Heart right ventricle (tissue), 16 donors: ENCODE measurements at regions not wholly inside any gene's neighbourhood (a gene's known extent, or its start where the extent isn't known, plus 50 kb on each side); places are given as distances from the start of the nearest gene placed in this dataset.
A peak's percentile ranks its signal among the peaks of the same experiment; 100 is the strongest.
"Not testable (repeated sequence)": the region's sequence is repeated elsewhere in the genome, so short reads cannot be mapped to it uniquely, and the experiment has no call there.

Experiments used
- ATAC-seq, 8 donors: fragments of 200-7000 bp; cut with Tn5 transposase; one replicate each; pipeline ENCODE4 v1.9.1; 2020; ENCODE audit warnings: mild to moderate bottlenecking in 8 of 8, moderate library complexity in 8 of 8, moderate number of reproducible peaks in 1 of 8
- DNase-seq, 2 donors: peaks; one replicate each; pipeline ENCODE4 v3.0.0-alpha.2; 2020
- H3K27ac ChIP-seq, 10 donors: fragments of 200-600 bp; sonication (generic) in 2 of 10; one replicate each; pipeline versions ENCODE4 v1.5.0 to v1.8.0; 2020 to 2022; ENCODE audit warnings: mild to moderate bottlenecking in 3 of 10
- H3K27me3 ChIP-seq, 7 donors: fragments of 200-600 bp; one replicate each; pipeline ENCODE4 v1.8.0; 2021 to 2022; ENCODE audit warnings: mild to moderate bottlenecking in 2 of 7
- H3K36me3 ChIP-seq, 9 donors: fragments of 200-600 bp; sonication (generic) in 1 of 9; one replicate each; pipeline versions ENCODE4 v1.5.0 to v1.8.0; 2020 to 2022; ENCODE audit warnings: mild to moderate bottlenecking in 2 of 9
- H3K4me1 ChIP-seq, 9 donors: fragments of 200-600 bp; sonication (generic) in 1 of 9; one replicate each; pipeline versions ENCODE4 v1.5.0 to v1.8.0; 2020 to 2022; ENCODE audit warnings: mild to moderate bottlenecking in 4 of 9
- H3K4me3 ChIP-seq, 10 donors: fragments of 200-600 bp; sonication (generic) in 2 of 10; one replicate each; pipeline versions ENCODE4 v1.5.0 to v1.8.0; 2020 to 2022; ENCODE audit warnings: mild to moderate bottlenecking in 7 of 10, moderate library complexity in 2 of 10
- H3K9me3 ChIP-seq, 11 donors: fragments of 200-600 bp in 10 of 11; sonication (generic) in 2 of 11; one replicate each; pipeline versions ENCODE4 v1.5.0 to v1.8.0; 2013 to 2022; ENCODE audit warnings: mild to moderate bottlenecking in 2 of 11, control low read depth in 1 of 11, moderate library complexity in 1 of 11
- CTCF ChIP-seq, 9 donors: fragments of 200-600 bp; sonication (generic) in 2 of 9; IDR thresholded peaks; one replicate each; pipeline versions ENCODE4 v1.5.0 to v1.8.0; 2021 to 2022; ENCODE audit warnings: antibody characterized with exemption in 9 of 9, mild to moderate bottlenecking in 5 of 9, moderate library complexity in 1 of 9
- WGBS, 2 donors: extraction: QIAGEN DNeasy Blood & Tissue Kit; methylation state at CpG; one replicate each; pipeline ENCODE4 v1.1.7; 2013; ENCODE audit warnings: inconsistent platforms in 1 of 2; 5-methylcytosine and 5-hydroxymethylcytosine counted together
- intact Hi-C, 10 donors: fragments of 100-400 bp; cut with DNase I; formaldehyde crosslinking; loops; one replicate each; pipeline versions ENCODE4 v1.11.1 to v1.14.2; 2022
- donor health status: Arrhythmogenic right ventricular cardiomyopathy.
- donor health status: ischemic (EF 13 %, LVEDD 7.1; RV severe dilation, severe dysfunction).
- donor health status: healthy with polysubstance abuse.
- donor health status: DM: no; HTN: yes; CAD: no.
- donor health status: DM: no; HTN: no; CAD: no.
- donor health status: ischemic (EF 25% LVEDD 6.9; RV normal size, moderate dysfunction).
- donor health status: ischemic (EF 25% LVEDD 5.7; RV mildly dilated, moderate dysfunction).
- donor health status: healthy.
- donor health status: DM: yes; HTN: yes; CAD: no.
- donor health status: Ischemic cardiomyopathy.
- donor health status: ischemic (EF 35%, LVEDD 5.7; RV mildly dilated, moderate dysfunction).
- donor health status: nonischemic (EF 11% LVEDD 7.7; RV severe dilation, severe dysfunction).
- donor health status: DM: yes; HTN: yes; CAD: no.
- donor health status: PGD.
- donor health status: ischemic (EF 29% LVEDD 5.4; RV normal size, mild dysfunction).
- donor health status: nonischemic (EF 23%, LVEDD 6.1; RV moderate dilation, normal function).

GRCh38 chr7:76130661-76131060 is 71.0 kb upstream of the SRRM3 start:
- not testable (repeated sequence) for H3K4me1 ChIP-seq, H3K9me3 ChIP-seq, H3K27ac ChIP-seq, H3K36me3 ChIP-seq, H3K4me3 ChIP-seq, H3K27me3 ChIP-seq
- intact Hi-C loops = loop anchor here in 3 of 10 donors (2.0 to 10.0 kb wide), 3 partner anchors 73 to 86 kb away; partner anchors contain the start of genes MDH2 (in 2 of the 3) and STYXL1 (in 1 of the 3)
- peak in 7 of 9 donors; percentile 33 to 62 (median 44) for TF ChIP-seq CTCF (IDR thresholded peaks at IDR 0.05)
- ATAC-seq (peak in 2 of 8 donors; percentile 61 to 64), DNase-seq (peak in 1 of 2 donors; percentile 8)

- H3K27me3 ChIP-seq = peaks cover 0 to 16% (median 0%) of the 10 kb centered on the region in 7 donors
- ATAC-seq, H3K9me3 ChIP-seq, DNase-seq, H3K4me3 ChIP-seq, H3K27ac ChIP-seq, H3K36me3 ChIP-seq, H3K4me1 ChIP-seq: not testable (repeated sequence)
- intact Hi-C loops = loop anchor here in 3 of 10 donors (2.0 to 10.0 kb wide), 3 partner anchors 75 to 87 kb away; partner anchors contain the start of genes MDH2 (in 2 of the 3) and STYXL1 (in 1 of the 3)
- WGBS, 2 donors = 80 to 86% methylated on average over 5 of the region's 5 CpGs
Measured at GRCh38 chr7:76131887-76132286, 69.8 kb upstream of the SRRM3 start.

- intact Hi-C loops = loop anchor here in 2 of 10 donors (5.0 to 10.0 kb wide), 2 partner anchors 76 to 88 kb away; partner anchors contain the start of genes MDH2 (in 1 of the 2) and STYXL1 (in 1 of the 2)
- Histone ChIP-seq H3K27ac (no peak overlapping the region), H3K36me3 (no peaks in the 10 kb centered on the region), H3K4me3 (no peak overlapping the region), H3K27me3 (peaks cover 0 to 16% (median 0%) of the 10 kb centered on the region in 7 donors), H3K4me1 (peaks cover 0 to 3% (median 0%) of the 10 kb centered on the region in 9 donors), H3K9me3 (no peaks in the 10 kb centered on the region)
- 60 to 72% methylated on average over 7 of the region's 7 CpGs for WGBS, 2 donors
- DNase-seq (no peak), ATAC-seq (no peak)
- TF ChIP-seq CTCF (IDR thresholded peaks at IDR 0.05) = no peak
Measured at GRCh38 chr7:76133164-76133775, 68.4 kb upstream of the SRRM3 start.

GRCh38 chr7:76133839-76134238 is 67.9 kb upstream of the SRRM3 start:
- 53 to 56% methylated on average over 3 of the region's 3 CpGs for WGBS, 2 donors
- no peak for TF ChIP-seq CTCF (IDR thresholded peaks at IDR 0.05)
- Histone ChIP-seq H3K4me1 (peaks cover 0 to 3% (median 0%) of the 10 kb centered on the region in 9 donors), H3K9me3 (no peaks in the 10 kb centered on the region), H3K36me3 (no peaks in the 10 kb centered on the region), H3K27ac (no peak overlapping the region), H3K27me3 (peaks cover 0 to 16% (median 0%) of the 10 kb centered on the region in 7 donors), H3K4me3 (no peak overlapping the region)
- no peak for ATAC-seq
- intact Hi-C loops = loop anchor here in 2 of 10 donors (5.0 to 10.0 kb wide), 2 partner anchors 77 to 89 kb away; partner anchors contain the start of genes MDH2 (in 1 of the 2) and STYXL1 (in 1 of the 2)
- no peak for DNase-seq

GRCh38 chr7:76135263-76135662 is 66.4 kb upstream of the SRRM3 start:
- H3K4me1 ChIP-seq, H3K36me3 ChIP-seq, H3K27ac ChIP-seq, H3K9me3 ChIP-seq, ATAC-seq, H3K4me3 ChIP-seq, DNase-seq: not testable (repeated sequence)
- WGBS, 2 donors = 64 to 66% methylated on average over 2 of the region's 2 CpGs
- peaks cover 0 to 16% (median 0%) of the 10 kb centered on the region in 7 donors for H3K27me3 ChIP-seq
- intact Hi-C loops = loop anchor here in 1 of 10 donors (10.0 kb wide), 1 partner anchor 90 kb away; the partner anchor contains the start of genes MDH2 and STYXL1

GRCh38 chr7:76138577-76139313 is 63.0 kb upstream of the SRRM3 start:
- H3K36me3 ChIP-seq, H3K4me3 ChIP-seq, H3K27me3 ChIP-seq, H3K27ac ChIP-seq, ATAC-seq, H3K9me3 ChIP-seq, DNase-seq, H3K4me1 ChIP-seq: not testable (repeated sequence)
- 66 to 72% methylated on average over 7 of the region's 7 CpGs for WGBS, 2 donors
- intact Hi-C loops = loop anchor here in 1 of 10 donors (10.0 kb wide), 1 partner anchor 94 kb away; the partner anchor contains the start of genes MDH2 and STYXL1
